Fibroblast of villous mesenchyme (primary cell): ENCODE measurements at regions not wholly inside any gene's neighbourhood (a gene's known extent, or its start where the extent isn't known, plus 50 kb on each side); places are given as distances from the start of the nearest gene placed in this dataset.

ENCODE experiments used
- DNase-seq: peaks from one replicate; pipeline ENCODE4 v3.0.0-alpha.2; 2010; ENCODE audit warnings: low read depth
- H3K4me3 ChIP-seq: 2 replicates; pipeline ENCODE4 v1.5.1; 2011; ENCODE audit warnings: low read depth, mild to moderate bottlenecking, low read length
- CTCF ChIP-seq: IDR thresholded peaks from 2 replicates; pipeline ENCODE4 v1.5.1; 2012; ENCODE audit warnings: low read depth, mild to moderate bottlenecking, low read length; ENCODE audit not compliant: insufficient read depth

- no peak for DNase-seq
- H3K4me3 ChIP-seq, result no peak overlapping the region
- no peak for TF ChIP-seq CTCF
These were observed 134.9 kb upstream of the ZNF92 start for GRCh38 chr7:65238785-65239184.

- no peak for DNase-seq
- H3K4me3 ChIP-seq, result no peak overlapping the region
- no peak for TF ChIP-seq CTCF
These were observed 138.1 kb upstream of the ZNF92 start for GRCh38 chr7:65235586-65235985.

GRCh38 chr7:65233409-65234034 is 140.1 kb upstream of the ZNF92 start:
- no peak overlapping the region for H3K4me3 ChIP-seq
- no peak for TF ChIP-seq CTCF
- DNase-seq, result no peak

GRCh38 chr7:65230231-65230630 is 143.4 kb upstream of the ZNF92 start:
- TF ChIP-seq CTCF, result no peak
- no peak overlapping the region for H3K4me3 ChIP-seq
- no peak for DNase-seq

GRCh38 chr7:65225422-65226006 is 148.1 kb upstream of the ZNF92 start:
- no peak for TF ChIP-seq CTCF

GRCh38 chr7:65222655-65223054 is 151.0 kb upstream of the ZNF92 start:
- TF ChIP-seq CTCF, result no peak
- no peak for DNase-seq
- H3K4me3 ChIP-seq, result no peak overlapping the region

More at GRCh38 chr7:65225422-65226006, 148.1 kb upstream of the ZNF92 start:
- no peak for DNase-seq
- H3K4me3 ChIP-seq, result no peak overlapping the region

GRCh38 chr7:65221683-65222082 is 152.0 kb upstream of the ZNF92 start:
- no peak for TF ChIP-seq CTCF
- no peak for DNase-seq

More at GRCh38 chr7:65221683-65222082, 152.0 kb upstream of the ZNF92 start:
- no peak overlapping the region for H3K4me3 ChIP-seq
